ENCODE measurements at regions not wholly inside any gene's neighbourhood (a gene's known extent, or its start where the extent isn't known, plus 50 kb on each side); places are given as distances from the start of the nearest gene placed in this dataset.

GRCh38 chr5:35409361-35409760 is 179.1 kb upstream of the PRLR start:
- BruUV-seq (replicated peaks), result no TSS peak
- ChIA-PET POLR2A (no interaction called here), RAD21 (ENCODE audit: low non-redundant PET in 1 of 2, low total read pairs in 2 of 2, uncharacterized antibody in 2 of 2, unreplicated experiment in 2 of 2) (no interaction called here), CTCF (no interaction called here)
- H3K9me3 ChIP-seq (ENCODE audit: control insufficient read depth in 1 of 2, insufficient read depth in 1 of 2, low read depth in 1 of 2, low read length in 2 of 2), result no peaks in the 10 kb centered on the region
- no peaks in the 10 kb centered on the region for H3K27me3 ChIP-seq (ENCODE audit: insufficient read depth, low read length)
- intact Hi-C loops (cut with micrococcal nuclease), result no loop called here
- no peak overlapping the region for H3K9ac ChIP-seq (ENCODE audit: low read length)
- H3K4me3 ChIP-seq (replicated peaks in 1 of 2; ENCODE audit: low read depth in 1 of 2, low read length in 2 of 2), result no peak overlapping the region
- no peak overlapping the region for H3K27ac ChIP-seq (ENCODE audit: low read depth, low read length)
- ATAC-seq, result no peak
- H2AFZ ChIP-seq (ENCODE audit: low read depth, low read length, poor library complexity, severe bottlenecking), result no peak overlapping the region
- no peaks in the 10 kb centered on the region for H3K9me2 ChIP-seq (ENCODE audit: insufficient read depth)
- no peak overlapping the region for H3K4me2 ChIP-seq (ENCODE audit: low read length)
- H4K20me1 ChIP-seq (ENCODE audit: insufficient read depth), result no peaks in the 10 kb centered on the region
- H3K36me3 ChIP-seq (ENCODE audit: control insufficient read depth in 1 of 2, insufficient read depth in 2 of 2, low read length in 2 of 2), result no peaks in the 10 kb centered on the region
- no peak for DNase-seq (ENCODE audit: low read depth, low spot score)
- no peaks in the 10 kb centered on the region for H3K4me1 ChIP-seq (ENCODE audit: control insufficient read depth in 1 of 2, insufficient read depth in 2 of 2, low read length in 2 of 2)
- TF ChIP-seq, protein P1, sequence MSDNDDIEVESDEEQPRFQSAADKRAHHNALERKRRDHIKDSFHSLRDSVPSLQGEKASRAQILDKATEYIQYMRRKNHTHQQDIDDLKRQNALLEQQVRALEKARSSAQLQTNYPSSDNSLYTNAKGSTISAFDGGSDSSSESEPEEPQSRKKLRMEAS (IDR thresholded peaks at IDR 0.05), result no peak
- TF ChIP-seq ELF1 (IDR thresholded peaks at IDR 0.05; ENCODE audit: borderline replicate concordance, low read depth), result no peak
- no peak for TF ChIP-seq EZH2 (IDR thresholded peaks at IDR 0.05)
- no peak for TF ChIP-seq SP1 (IDR thresholded peaks at IDR 0.05; ENCODE audit: low read depth)
- no peak for TF ChIP-seq CEBPB (IDR thresholded peaks at IDR 0.05; ENCODE audit: low read depth)
- no peak for TF ChIP-seq CTCF (IDR thresholded peaks at IDR 0.05 in 2 of 3, conservative IDR thresholded peaks at IDR 0.05 in 1 of 3; ENCODE audit: borderline replicate concordance in 1 of 3, insufficient read depth in 1 of 3, low read depth in 2 of 3, low read length in 2 of 3)
- no peaks in the 10 kb centered on the region for H3K79me2 ChIP-seq (ENCODE audit: insufficient read depth, low read length)

DNA sequence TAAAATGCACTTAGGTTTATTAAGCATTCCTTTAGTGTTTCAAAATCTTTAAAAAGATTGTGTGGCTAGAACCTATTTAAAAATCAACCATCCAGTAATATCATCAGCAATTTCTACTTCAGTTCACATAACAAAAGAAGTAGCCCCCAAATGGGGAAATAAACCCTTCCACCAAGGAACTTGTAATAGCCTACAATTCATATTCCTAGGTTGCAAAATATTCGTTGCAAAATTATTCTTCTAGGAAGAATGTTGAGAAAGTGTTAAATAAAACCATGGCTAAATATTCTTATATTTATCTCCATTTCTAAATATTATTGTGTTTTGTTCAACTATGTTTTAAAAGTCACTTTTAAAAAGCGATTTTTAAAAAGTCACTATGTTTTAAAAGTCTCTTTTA is 177.9 kb upstream of the PRLR start:
- no TSS peak for BruUV-seq (replicated peaks)
- no peaks in the 10 kb centered on the region for H3K9me3 ChIP-seq (ENCODE audit: control insufficient read depth in 1 of 2, insufficient read depth in 1 of 2, low read depth in 1 of 2, low read length in 2 of 2)
- no peaks in the 10 kb centered on the region for H4K20me1 ChIP-seq (ENCODE audit: insufficient read depth)
- CTCF ChIA-PET, result no interaction called here
- H3K79me2 ChIP-seq (ENCODE audit: insufficient read depth, low read length), result no peaks in the 10 kb centered on the region
- POLR2A ChIA-PET, result no interaction called here
- TF ChIP-seq CTCF (IDR thresholded peaks at IDR 0.05 in 2 of 3, conservative IDR thresholded peaks at IDR 0.05 in 1 of 3; ENCODE audit: borderline replicate concordance in 1 of 3, insufficient read depth in 1 of 3, low read depth in 2 of 3, low read length in 2 of 3) (no peak), ATF3 (IDR thresholded peaks at IDR 0.05) (no peak), TCF7L2 (IDR thresholded peaks at IDR 0.05; ENCODE audit: borderline replicate concordance, extremely low read depth, insufficient read depth, insufficient read length) (no peak), SP1 (IDR thresholded peaks at IDR 0.05; ENCODE audit: low read depth) (no peak)
- TF ChIP-seq, protein P1 (IDR thresholded peaks at IDR 0.05), result no peak
- DNase-seq (ENCODE audit: low read depth, low spot score) (no peak), ATAC-seq (no peak)
- H2AFZ ChIP-seq (ENCODE audit: low read depth, low read length, poor library complexity, severe bottlenecking), result no peak overlapping the region
- H3K4me3 ChIP-seq (replicated peaks in 1 of 2; ENCODE audit: low read depth in 1 of 2, low read length in 2 of 2), result no peak overlapping the region
- no peak overlapping the region for H3K9ac ChIP-seq (ENCODE audit: low read length)
- H3K27me3 ChIP-seq (ENCODE audit: insufficient read depth, low read length), result no peaks in the 10 kb centered on the region
- no peaks in the 10 kb centered on the region for H3K9me2 ChIP-seq (ENCODE audit: insufficient read depth)
- RAD21 ChIA-PET (ENCODE audit: low non-redundant PET in 1 of 2, low total read pairs in 2 of 2, uncharacterized antibody in 2 of 2, unreplicated experiment in 2 of 2), result no interaction called here
- intact Hi-C loops (cut with micrococcal nuclease), result no loop called here
- no peaks in the 10 kb centered on the region for H3K4me1 ChIP-seq (ENCODE audit: control insufficient read depth in 1 of 2, insufficient read depth in 2 of 2, low read length in 2 of 2)
- no peaks in the 10 kb centered on the region for H3K36me3 ChIP-seq (ENCODE audit: control insufficient read depth in 1 of 2, insufficient read depth in 2 of 2, low read length in 2 of 2)
- no peak overlapping the region for H3K27ac ChIP-seq (ENCODE audit: low read depth, low read length)
- H3K4me2 ChIP-seq (ENCODE audit: low read length), result no peak overlapping the region

Measured in HCT116 (cell line).